Lung (tissue), 11 donors: ENCODE measurements at regions not wholly inside any gene's neighbourhood (a gene's known extent, or its start where the extent isn't known, plus 50 kb on each side); places are given as distances from the start of the nearest gene placed in this dataset.

Experiments
- ATAC-seq: fragments of 200-7000 bp; cut with Tn5 transposase; one replicate; pipeline ENCODE4 v1.9.1; 2020; ENCODE audit warnings: moderate number of reproducible peaks; ENCODE audit not compliant: insufficient read depth, low FRiP score
- DNase-seq, 3 donors: peaks; one replicate each; pipeline ENCODE4 v3.0.0-alpha.2; 2013 to 2017
- H3K27ac ChIP-seq, 2 donors: one replicate each; pipeline ENCODE4 v1.5.1; 2013; ENCODE audit warnings: mild to moderate bottlenecking in 2 of 2, moderate library complexity in 2 of 2, control low read depth in 1 of 2, inconsistent platforms in 1 of 2, low read depth in 1 of 2, low read length in 1 of 2
- H3K27me3 ChIP-seq, 3 donors: one replicate each; pipeline ENCODE4 v1.5.1; 2013; ENCODE audit warnings: low read length in 2 of 3; ENCODE audit not compliant: control insufficient read depth in 3 of 3, insufficient read depth in 3 of 3
- H3K36me3 ChIP-seq, 4 donors: one replicate each; pipeline ENCODE4 v1.5.1; 2013; ENCODE audit warnings: low read length in 4 of 4, mild to moderate bottlenecking in 1 of 4, moderate library complexity in 1 of 4; ENCODE audit not compliant: control insufficient read depth in 4 of 4, insufficient read depth in 4 of 4
- H3K4me1 ChIP-seq, 5 donors: one replicate each; pipeline ENCODE4 v1.5.1; 2013; ENCODE audit warnings: low read length in 5 of 5, mild to moderate bottlenecking in 2 of 5, moderate library complexity in 1 of 5; ENCODE audit not compliant: control insufficient read depth in 5 of 5, insufficient read depth in 5 of 5
- H3K4me3 ChIP-seq: one replicate; pipeline ENCODE4 v1.5.1; 2013; ENCODE audit warnings: mild to moderate bottlenecking, control low read depth, moderate library complexity
- H3K9ac ChIP-seq, 2 donors: one replicate each; pipeline ENCODE4 v1.5.1; 2013; ENCODE audit warnings: low read length in 2 of 2, control low read depth in 1 of 2; ENCODE audit not compliant: insufficient read depth in 1 of 2
- H3K9me3 ChIP-seq, 4 donors: one replicate each; pipeline ENCODE4 v1.5.1; 2013; ENCODE audit warnings: low read length in 3 of 4, mild to moderate bottlenecking in 1 of 4, moderate library complexity in 1 of 4; ENCODE audit not compliant: control insufficient read depth in 4 of 4, insufficient read depth in 3 of 4
- CTCF ChIP-seq: IDR thresholded peaks from 2 replicates; pipeline ENCODE4 v1.5.1; 2012; ENCODE audit warnings: mild to moderate bottlenecking; ENCODE audit errors: control extremely low read depth, extremely low read depth
- WGBS, 2 donors: extraction: QIAGEN DNeasy Blood & Tissue Kit; methylation state at CpG; one replicate each; pipeline ENCODE4 v1.1.7; 2013; 5-methylcytosine and 5-hydroxymethylcytosine counted together
- donor health status: control.
- donor health status: control.
- donor health status: Bipolar disorder and iron deficiency.
- donor health status: healthy.
- donor health status: DM: yes; HTN: yes; CAD: no.

- peak in 2 of 3 donors; percentile 17 to 31 for DNase-seq
- Histone ChIP-seq H3K9me3 (peaks cover 0 to 3% (median 0%) of the 10 kb centered on the region in 4 donors), H3K4me3 (no peak overlapping the region), H3K27ac (no peak overlapping the region), H3K27me3 (no peaks in the 10 kb centered on the region), H3K9ac (no peak overlapping the region), H3K36me3 (no peaks in the 10 kb centered on the region), H3K4me1 (no peaks in the 10 kb centered on the region)
- no peak for TF ChIP-seq CTCF
- 71 to 82% methylated on average over 3 of the region's 3 CpGs for WGBS, 2 donors
- no peak for ATAC-seq
Measured at GRCh38 chr15:37289109-37289765, 188.9 kb upstream of the MEIS2 start.

GRCh38 chr15:37291920-37292319, 191.6 kb upstream of the MEIS2 start:
- Histone ChIP-seq H3K36me3 (no peaks in the 10 kb centered on the region), H3K4me3 (no peak overlapping the region), H3K9me3 (peaks cover 0 to 3% (median 0%) of the 10 kb centered on the region in 4 donors), H3K9ac (no peak overlapping the region), H3K27ac (no peak overlapping the region), H3K27me3 (no peaks in the 10 kb centered on the region), H3K4me1 (no peaks in the 10 kb centered on the region)
- 48 to 86% methylated on average over 1 of the region's 1 CpG for WGBS, 2 donors
- ATAC-seq = no peak
- TF ChIP-seq CTCF = no peak
- DNase-seq = no peak

- WGBS, 2 donors = 40 to 64% methylated on average over 1 of the region's 1 CpG
- Histone ChIP-seq H3K9me3 (no peaks in the 10 kb centered on the region), H3K9ac (no peak overlapping the region), H3K27ac (no peak overlapping the region), H3K4me1 (no peaks in the 10 kb centered on the region), H3K27me3 (no peaks in the 10 kb centered on the region), H3K36me3 (no peaks in the 10 kb centered on the region), H3K4me3 (no peak overlapping the region)
- ATAC-seq (no peak), DNase-seq (no peak)
- TF ChIP-seq CTCF = no peak
Measured at GRCh38 chr15:37298271-37298670, 197.9 kb upstream of the MEIS2 start.

- no peaks in the 10 kb centered on the region for H3K36me3 ChIP-seq
- no peak overlapping the region for H3K27ac ChIP-seq
- ATAC-seq (no peak), DNase-seq (no peak)
- no peak overlapping the region for H3K4me3 ChIP-seq
- no peak overlapping the region for H3K9ac ChIP-seq
- no peak for TF ChIP-seq CTCF
- H3K4me1 ChIP-seq = no peaks in the 10 kb centered on the region
- H3K27me3 ChIP-seq = no peaks in the 10 kb centered on the region
- WGBS, 2 donors = 84 to 91% methylated on average over 3 of the region's 3 CpGs
- H3K9me3 ChIP-seq = no peaks in the 10 kb centered on the region
Measured at GRCh38 chr15:37339437-37339836, 239.1 kb upstream of the MEIS2 start.
